ENCODE measurements at regions not wholly inside any gene's neighbourhood (a gene's known extent, or its start where the extent isn't known, plus 50 kb on each side); places are given as distances from the start of the nearest gene placed in this dataset.

DNA sequence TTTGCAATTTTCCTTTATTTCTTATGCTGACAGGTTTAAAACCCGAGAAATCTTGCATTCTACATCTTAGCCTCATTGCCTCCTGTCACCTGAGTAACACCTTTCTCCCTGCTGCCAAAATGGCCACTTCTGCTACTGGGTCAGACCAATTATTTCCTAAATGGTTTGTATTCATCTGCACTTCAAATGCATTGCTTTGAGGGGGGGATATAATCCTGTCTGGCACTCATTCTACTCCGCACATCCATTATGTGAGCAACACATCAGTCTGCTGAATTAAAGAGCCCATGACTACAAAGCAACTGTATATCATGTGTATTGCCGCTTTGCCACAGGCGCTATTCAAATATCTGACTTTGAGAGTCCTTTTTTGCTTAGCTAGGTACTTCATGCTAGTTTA lies 141.6 kb upstream of the TSHZ2 start:
- TF ChIP-seq, protein P1, sequence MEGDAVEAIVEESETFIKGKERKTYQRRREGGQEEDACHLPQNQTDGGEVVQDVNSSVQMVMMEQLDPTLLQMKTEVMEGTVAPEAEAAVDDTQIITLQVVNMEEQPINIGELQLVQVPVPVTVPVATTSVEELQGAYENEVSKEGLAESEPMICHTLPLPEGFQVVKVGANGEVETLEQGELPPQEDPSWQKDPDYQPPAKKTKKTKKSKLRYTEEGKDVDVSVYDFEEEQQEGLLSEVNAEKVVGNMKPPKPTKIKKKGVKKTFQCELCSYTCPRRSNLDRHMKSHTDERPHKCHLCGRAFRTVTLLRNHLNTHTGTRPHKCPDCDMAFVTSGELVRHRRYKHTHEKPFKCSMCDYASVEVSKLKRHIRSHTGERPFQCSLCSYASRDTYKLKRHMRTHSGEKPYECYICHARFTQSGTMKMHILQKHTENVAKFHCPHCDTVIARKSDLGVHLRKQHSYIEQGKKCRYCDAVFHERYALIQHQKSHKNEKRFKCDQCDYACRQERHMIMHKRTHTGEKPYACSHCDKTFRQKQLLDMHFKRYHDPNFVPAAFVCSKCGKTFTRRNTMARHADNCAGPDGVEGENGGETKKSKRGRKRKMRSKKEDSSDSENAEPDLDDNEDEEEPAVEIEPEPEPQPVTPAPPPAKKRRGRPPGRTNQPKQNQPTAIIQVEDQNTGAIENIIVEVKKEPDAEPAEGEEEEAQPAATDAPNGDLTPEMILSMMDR (IDR thresholded peaks at IDR 0.05; ENCODE audit: borderline replicate concordance, extremely low read depth, low read length, poor library complexity, severe bottlenecking): no peak
- no peak for TF ChIP-seq EZH2 (IDR thresholded peaks at IDR 0.05; ENCODE audit: borderline replicate concordance, low read depth, low read length, severe bottlenecking)
